Erythroblast (primary cell): ENCODE measurements at regions not wholly inside any gene's neighbourhood (a gene's known extent, or its start where the extent isn't known, plus 50 kb on each side); places are given as distances from the start of the nearest gene placed in this dataset.
"Not testable (repeated sequence)": the region's sequence is repeated elsewhere in the genome, so short reads cannot be mapped to it uniquely, and the experiment has no call there.

ENCODE experiments used
- DNase-seq, 2 experiments: peaks; one replicate each; lab custom pipeline; 2025; lab: John Stamatoyannopoulos, UW
- GATA1 ChIP-seq: IDR thresholded peaks from 2 replicates; pipeline ENCODE4 v1.6.1; 2011; ENCODE audit warnings: low read depth, mild to moderate bottlenecking, control low read depth, low read length, moderate library complexity
- POLR2A ChIP-seq: IDR thresholded peaks from 2 replicates; pipeline ENCODE4 v1.6.1; 2011; ENCODE audit warnings: mild to moderate bottlenecking, low read length

DNA sequence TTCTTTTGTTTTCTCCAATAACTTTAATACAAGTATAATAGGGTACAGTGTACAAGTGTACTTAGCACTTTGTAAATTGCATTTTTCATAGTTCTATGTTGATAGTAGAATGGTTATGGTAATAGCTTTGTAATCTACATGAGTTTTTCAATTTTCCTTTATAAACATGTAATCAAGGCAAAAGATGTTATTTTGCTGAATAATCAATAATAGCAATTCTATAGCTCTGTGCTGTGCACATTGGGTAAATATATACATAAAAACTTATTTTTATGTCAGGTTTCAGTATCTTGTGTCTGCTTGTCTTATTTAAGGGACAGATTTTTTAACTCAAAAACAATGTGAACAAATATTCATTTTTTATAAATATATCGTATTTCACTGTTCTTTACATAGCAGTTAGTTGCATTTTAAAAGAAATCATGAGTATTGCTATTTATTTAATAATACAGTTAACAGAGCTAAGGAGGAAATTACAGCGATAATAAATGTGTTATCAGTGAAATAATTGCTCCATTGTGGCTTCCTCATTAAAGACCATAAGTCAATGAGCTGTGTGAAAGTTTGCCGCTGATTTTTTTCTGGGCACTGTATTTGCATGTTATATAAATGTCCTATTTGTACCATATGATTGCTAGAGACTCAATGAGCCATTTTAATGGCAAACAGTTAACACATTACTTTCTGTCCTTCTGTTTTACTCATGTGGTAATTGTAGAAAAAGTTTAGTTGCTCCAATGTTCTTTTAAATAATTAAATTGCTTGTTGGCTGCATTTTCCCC is 214.6 kb upstream of the STAC start:
- DNase-seq, result no peak
- TF ChIP-seq GATA1, result no peak
- TF ChIP-seq POLR2A, result no peak

- TF ChIP-seq GATA1, result no peak
- no peak for TF ChIP-seq POLR2A
- no peak for DNase-seq
These were observed 213.8 kb upstream of the STAC start for GRCh38 chr3:36166477-36166876.

DNA sequence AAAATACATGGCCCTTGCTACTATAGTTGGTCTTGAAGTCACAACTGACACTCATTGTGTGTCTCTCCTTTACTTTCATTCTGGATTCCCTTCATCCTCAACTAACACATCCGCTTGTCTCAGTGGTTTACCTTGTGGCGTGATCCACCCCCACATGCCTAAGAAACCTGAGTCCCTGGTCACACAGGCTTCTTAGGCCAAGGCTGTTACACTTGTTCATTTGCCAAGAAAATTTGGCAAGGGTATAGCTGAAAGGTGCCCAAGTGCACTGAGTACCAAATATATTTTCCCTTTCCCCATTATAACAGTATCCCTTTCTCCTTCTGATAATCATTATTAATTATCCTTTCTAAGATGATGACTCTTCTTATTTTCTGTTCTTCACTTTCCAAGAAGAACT is 207.6 kb upstream of the STAC start:
- TF ChIP-seq POLR2A, result no peak
- TF ChIP-seq GATA1, result no peak
- DNase-seq, result no peak

GRCh38 chr3:36175113-36175812 is 205.0 kb upstream of the STAC start:
- TF ChIP-seq GATA1, result no peak
- TF ChIP-seq POLR2A, result no peak
- DNase-seq, result no peak

DNA sequence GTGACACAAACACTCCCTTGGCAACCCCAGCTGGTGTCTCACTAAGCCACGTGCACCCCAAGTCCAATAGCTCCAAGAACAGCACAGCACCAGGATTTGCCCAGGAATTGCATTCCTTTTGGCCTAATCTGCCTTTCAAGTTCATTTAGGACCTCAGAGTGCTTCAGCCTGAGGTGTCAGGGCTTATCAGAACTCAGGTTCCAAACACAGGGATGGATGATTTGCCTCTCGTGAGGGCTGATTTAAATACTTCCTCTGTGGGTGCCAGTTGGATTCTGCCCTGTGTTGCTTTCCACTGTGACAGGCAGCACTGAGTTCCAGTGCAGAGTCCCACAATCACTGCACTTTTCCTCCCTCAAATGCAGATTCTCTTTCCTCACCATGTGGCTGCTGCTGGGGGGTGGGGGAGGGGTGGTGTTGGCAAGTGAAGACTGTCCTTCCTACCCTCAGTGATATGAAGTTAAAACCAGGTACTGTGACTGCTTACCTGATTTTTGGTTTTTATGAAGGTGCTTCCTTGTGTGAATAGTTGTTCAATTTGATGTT is 204.3 kb upstream of the STAC start:
- DNase-seq, result no peak

DNA sequence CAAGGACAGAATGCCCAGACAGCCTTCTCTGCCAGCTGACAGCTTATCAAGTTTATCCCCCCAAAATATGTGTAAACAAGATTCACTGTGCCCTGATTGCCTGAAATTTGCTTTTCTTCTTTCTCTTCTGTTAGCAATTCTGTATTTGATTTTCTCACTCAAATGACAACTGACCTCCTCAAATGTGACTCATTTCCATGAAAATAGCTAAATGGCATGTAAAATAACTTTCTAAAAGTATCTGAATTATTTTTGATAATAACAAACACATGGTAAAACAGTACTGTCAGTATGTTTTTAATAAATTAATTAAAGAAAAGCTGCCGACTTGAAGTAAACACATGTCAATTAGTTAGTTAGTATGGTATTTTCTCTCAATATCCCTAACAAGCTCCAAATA is 202.3 kb upstream of the STAC start:
- TF ChIP-seq POLR2A, result no peak
- TF ChIP-seq GATA1, result no peak

More for the DNA sequence above, 204.3 kb upstream of the STAC start:
- TF ChIP-seq GATA1 (no peak), POLR2A (no peak)

GRCh38 chr3:36182024-36182423 is 198.3 kb upstream of the STAC start:
- TF ChIP-seq POLR2A (no peak), GATA1 (no peak)
- no peak for DNase-seq

More for the DNA sequence above, 202.3 kb upstream of the STAC start:
- DNase-seq, result no peak

DNA sequence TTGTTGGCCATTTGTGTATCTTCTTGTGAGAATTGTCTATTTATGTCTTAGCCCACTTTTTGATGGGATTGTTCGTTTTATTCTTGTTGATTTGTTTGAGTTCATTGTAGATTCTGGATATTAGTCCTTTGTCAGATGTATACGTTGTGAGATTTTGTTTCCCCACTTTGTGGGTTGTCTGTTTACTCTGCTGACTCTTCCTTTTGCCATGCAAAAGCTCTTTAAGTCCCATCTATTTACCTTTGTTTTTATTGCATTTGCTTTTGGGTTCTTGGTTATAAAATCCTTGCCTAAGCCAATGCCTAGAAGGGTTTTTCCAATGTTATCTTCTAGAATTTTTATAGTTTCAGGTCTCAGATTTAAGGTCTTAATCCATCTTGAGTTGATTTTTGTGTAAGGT is 193.1 kb upstream of the STAC start:
- DNase-seq, result not testable (repeated sequence)

GRCh38 chr3:36192901-36193300 is 187.4 kb upstream of the STAC start:
- no peak for TF ChIP-seq GATA1
- TF ChIP-seq POLR2A, result no peak
- no peak for DNase-seq

GRCh38 chr3:36193448-36193847 is 186.9 kb upstream of the STAC start:
- no peak for TF ChIP-seq GATA1
- TF ChIP-seq POLR2A, result no peak
- DNase-seq, result no peak

DNA sequence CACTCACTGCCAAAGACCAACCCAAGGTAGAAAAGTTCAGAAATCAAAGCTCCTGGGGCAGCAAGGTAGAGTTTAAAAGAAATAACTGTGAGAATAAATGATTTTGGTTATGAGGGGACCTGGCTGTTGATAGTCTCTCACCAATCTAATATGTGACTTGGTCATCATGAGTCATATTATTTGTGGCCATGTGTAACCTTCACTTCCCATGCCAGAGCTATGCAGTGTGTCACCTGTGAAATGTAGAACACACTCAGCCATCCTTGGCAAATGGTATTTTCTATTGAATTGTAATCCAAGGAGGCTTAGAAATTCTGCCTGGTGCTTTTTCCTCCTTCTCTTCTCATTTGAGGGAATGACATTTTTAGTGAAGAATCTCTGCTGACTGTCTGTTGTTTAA is 184.2 kb upstream of the STAC start:
- TF ChIP-seq POLR2A (no peak), GATA1 (no peak)
- no peak for DNase-seq

- DNase-seq, result no peak
- no peak for TF ChIP-seq POLR2A
- TF ChIP-seq GATA1, result no peak
These were observed 183.2 kb upstream of the STAC start for GRCh38 chr3:36197151-36197550.

GRCh38 chr3:36201546-36201945 is 178.8 kb upstream of the STAC start:
- no peak for TF ChIP-seq GATA1
- DNase-seq, result no peak

DNA sequence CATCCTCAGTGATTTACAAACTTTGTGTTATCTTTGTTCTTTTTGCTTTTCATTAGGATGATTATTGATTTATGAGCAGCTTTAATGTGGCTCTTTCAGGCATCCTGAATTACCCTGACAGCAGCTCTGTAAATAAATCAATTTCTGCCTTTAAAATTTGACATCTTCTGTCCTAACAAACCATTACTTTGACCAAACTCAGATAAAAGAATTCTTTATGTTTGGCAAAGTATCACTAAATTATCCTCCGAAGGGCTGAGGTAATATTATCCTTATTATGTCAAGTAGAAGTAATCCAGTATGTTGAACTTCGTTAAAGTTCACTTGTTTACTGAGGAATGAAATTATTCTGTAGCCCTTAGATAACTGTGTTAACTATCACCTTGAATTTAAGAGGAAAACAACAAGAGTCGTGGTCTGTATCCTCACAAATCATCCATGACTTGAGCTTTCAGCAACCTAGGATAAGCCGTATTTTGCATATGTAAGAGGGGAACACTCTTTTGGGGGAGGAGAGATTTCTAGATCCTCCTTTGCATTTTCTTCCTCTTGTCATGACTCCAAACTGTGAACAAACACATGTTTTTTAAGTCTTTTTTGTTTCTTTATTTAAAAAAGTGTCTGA is 173.2 kb upstream of the STAC start:
- no peak for TF ChIP-seq POLR2A
- TF ChIP-seq GATA1, result no peak

More for the DNA sequence above, 173.2 kb upstream of the STAC start:
- DNase-seq, result no peak
